Karpas-422 (cell line): ENCODE measurements at regions not wholly inside any gene's neighbourhood (a gene's known extent, or its start where the extent isn't known, plus 50 kb on each side); places are given as distances from the start of the nearest gene placed in this dataset.

Experiments used
- DNase-seq: peaks from one replicate; pipeline ENCODE4 v3.0.0-alpha.2; 2015
- H2AFZ ChIP-seq: fragments of 200-600 bp; sonication (generic); 2 replicates; pipeline ENCODE4 v1.6.1; 2014; ENCODE audit warnings: antibody characterized with exemption, low read length, mixed read lengths
- H3K27ac ChIP-seq: fragments of 200-600 bp; sonication (generic); 2 replicates; pipeline ENCODE4 v1.5.1; 2014; ENCODE audit warnings: mild to moderate bottlenecking, low read length, moderate library complexity
- H3K27me3 ChIP-seq: fragments of 200-600 bp; sonication (generic); 2 replicates; pipeline ENCODE4 v1.6.1; 2014; ENCODE audit warnings: low read length, mixed read lengths
- H3K36me3 ChIP-seq: fragments of 200-600 bp; sonication (generic); 2 replicates; pipeline ENCODE4 v1.6.1; 2014; ENCODE audit warnings: low read length, mixed read lengths; ENCODE audit not compliant: insufficient read depth
- H3K4me1 ChIP-seq: fragments of 200-600 bp; sonication (generic); 2 replicates; pipeline ENCODE4 v1.6.1; 2014; ENCODE audit warnings: mild to moderate bottlenecking, low read length, mixed read lengths
- H3K4me2 ChIP-seq: fragments of 200-600 bp; sonication (generic); 2 replicates; pipeline ENCODE4 v1.6.1; 2014; ENCODE audit warnings: low read length, low read depth, mild to moderate bottlenecking; ENCODE audit not compliant: poor library complexity, severe bottlenecking
- H3K4me3 ChIP-seq: fragments of 200-600 bp; sonication (generic); 2 replicates; pipeline ENCODE4 v1.5.1; 2014; ENCODE audit warnings: mild to moderate bottlenecking, antibody characterized with exemption, low read length, mixed read lengths
- H3K79me2 ChIP-seq: fragments of 200-600 bp; sonication (generic); 2 replicates; pipeline ENCODE4 v1.6.1; 2014; ENCODE audit warnings: mild to moderate bottlenecking, low read length, mixed read lengths
- H3K9ac ChIP-seq: fragments of 200-600 bp; sonication (generic); 2 replicates; pipeline ENCODE4 v1.6.0; 2014; ENCODE audit warnings: low read length
- H3K9me2 ChIP-seq: fragments of 200-600 bp; sonication (generic), shearing (Covaris generic); replicated peaks from 2 replicates; pipeline ENCODE4 v1.6.0; 2014; ENCODE audit warnings: mild to moderate bottlenecking, low read length, moderate library complexity; ENCODE audit not compliant: insufficient read depth
- H3K9me3 ChIP-seq: fragments of 300-700, 200-600 bp; sonication (generic); 2 replicates; pipeline ENCODE4 v1.6.1; 2014; ENCODE audit warnings: low read length, mixed read lengths
- H4K20me1 ChIP-seq: fragments of 200-600 bp; sonication (generic); 2 replicates; pipeline ENCODE4 v1.6.1; 2014; ENCODE audit warnings: mild to moderate bottlenecking, antibody characterized with exemption, low read length, low read depth; ENCODE audit not compliant: insufficient read depth

DNA sequence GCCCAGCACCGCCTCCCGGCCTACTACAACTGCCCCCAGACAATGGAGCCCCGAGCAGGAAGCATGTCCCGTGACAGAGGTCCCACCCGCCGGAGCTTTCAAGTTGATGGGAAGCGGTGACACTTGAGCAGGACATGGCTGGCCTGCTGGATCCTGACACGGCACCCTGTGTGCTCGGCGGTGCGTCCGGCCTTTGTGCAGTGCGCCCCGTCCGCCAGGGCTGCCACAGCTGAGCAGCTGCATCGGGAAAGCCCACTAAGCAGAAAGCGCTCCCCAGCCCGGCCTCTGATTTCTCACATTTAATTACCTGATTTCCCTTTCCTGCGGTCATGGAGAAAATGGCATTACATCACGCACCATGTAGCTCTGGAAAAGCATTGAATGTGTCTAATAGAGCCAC, 611.9 kb downstream of the IRX1 start:
- Histone ChIP-seq H3K27ac (no peak overlapping the region), H3K36me3 (no peaks in the 10 kb centered on the region), H3K4me3 (no peak overlapping the region), H3K4me2 (no peak overlapping the region), H3K4me1 (no peaks in the 10 kb centered on the region), H3K27me3 (no peaks in the 10 kb centered on the region), H2AFZ (no peak overlapping the region), H4K20me1 (no peaks in the 10 kb centered on the region), H3K9ac (no peak overlapping the region), H3K9me3 (peaks cover 8% of the 10 kb centered on the region; the same call in 1 of the 2 replicates), H3K9me2 (no peaks in the 10 kb centered on the region), H3K79me2 (no peaks in the 10 kb centered on the region)
- DNase-seq: no peak

DNA sequence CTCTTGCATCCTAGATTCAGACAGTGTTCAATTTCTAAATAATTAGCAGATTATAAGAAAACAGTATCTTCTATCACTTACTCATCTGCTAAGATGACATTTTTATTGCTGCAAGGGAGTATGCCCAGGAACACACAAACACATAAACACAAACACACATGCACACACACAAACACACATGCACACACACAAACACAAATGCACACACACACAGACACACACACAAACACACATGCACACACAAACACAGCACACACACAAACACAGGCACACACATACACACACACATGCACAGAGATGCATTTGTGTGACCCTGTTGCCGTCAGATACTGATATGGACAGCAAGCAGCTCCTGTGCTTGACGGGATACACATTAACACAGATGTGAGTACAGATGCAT, 612.9 kb downstream of the IRX1 start:
- Histone ChIP-seq H4K20me1 (no peaks in the 10 kb centered on the region), H3K27ac (no peak overlapping the region), H3K4me2 (no peak overlapping the region), H3K4me3 (no peak overlapping the region), H3K79me2 (no peaks in the 10 kb centered on the region), H3K9me3 (peaks cover 8% of the 10 kb centered on the region; the same call in 1 of the 2 replicates), H3K4me1 (no peaks in the 10 kb centered on the region), H3K9me2 (no peaks in the 10 kb centered on the region), H3K36me3 (no peaks in the 10 kb centered on the region), H3K27me3 (no peaks in the 10 kb centered on the region), H3K9ac (no peak overlapping the region), H2AFZ (no peak overlapping the region)
- no peak for DNase-seq

DNA sequence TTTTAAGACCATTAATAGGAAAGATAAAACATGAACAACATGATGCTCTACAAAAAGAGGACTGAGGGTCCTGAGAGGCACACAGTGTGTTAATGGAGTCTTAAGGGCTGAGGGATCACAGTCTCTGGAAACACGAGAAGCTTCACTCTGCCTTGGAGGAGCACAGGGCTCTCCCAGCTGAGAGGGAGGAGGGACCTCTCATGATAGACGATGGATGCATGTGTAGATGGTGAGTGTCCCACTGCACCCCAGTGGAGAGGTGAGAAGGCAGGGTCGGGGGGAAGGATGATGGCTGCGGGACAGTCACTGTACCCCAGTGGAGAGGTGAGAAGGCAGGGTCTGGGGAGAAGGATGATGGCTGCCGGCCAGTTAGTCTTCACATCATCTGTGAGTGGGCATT, 613.4 kb downstream of the IRX1 start:
- H3K27me3 ChIP-seq: no peaks in the 10 kb centered on the region
- H2AFZ ChIP-seq: no peak overlapping the region
- H4K20me1 ChIP-seq: no peaks in the 10 kb centered on the region
- H3K4me2 ChIP-seq: no peak overlapping the region
- no peaks in the 10 kb centered on the region for H3K79me2 ChIP-seq
- H3K9me2 ChIP-seq: no peaks in the 10 kb centered on the region
- H3K36me3 ChIP-seq: no peaks in the 10 kb centered on the region
- no peak for DNase-seq
- H3K9me3 ChIP-seq: peaks cover 8% of the 10 kb centered on the region; the same call in 1 of the 2 replicates
- H3K27ac ChIP-seq: no peak overlapping the region
- no peak overlapping the region for H3K9ac ChIP-seq
- H3K4me1 ChIP-seq: no peaks in the 10 kb centered on the region
- H3K4me3 ChIP-seq: no peak overlapping the region

DNA sequence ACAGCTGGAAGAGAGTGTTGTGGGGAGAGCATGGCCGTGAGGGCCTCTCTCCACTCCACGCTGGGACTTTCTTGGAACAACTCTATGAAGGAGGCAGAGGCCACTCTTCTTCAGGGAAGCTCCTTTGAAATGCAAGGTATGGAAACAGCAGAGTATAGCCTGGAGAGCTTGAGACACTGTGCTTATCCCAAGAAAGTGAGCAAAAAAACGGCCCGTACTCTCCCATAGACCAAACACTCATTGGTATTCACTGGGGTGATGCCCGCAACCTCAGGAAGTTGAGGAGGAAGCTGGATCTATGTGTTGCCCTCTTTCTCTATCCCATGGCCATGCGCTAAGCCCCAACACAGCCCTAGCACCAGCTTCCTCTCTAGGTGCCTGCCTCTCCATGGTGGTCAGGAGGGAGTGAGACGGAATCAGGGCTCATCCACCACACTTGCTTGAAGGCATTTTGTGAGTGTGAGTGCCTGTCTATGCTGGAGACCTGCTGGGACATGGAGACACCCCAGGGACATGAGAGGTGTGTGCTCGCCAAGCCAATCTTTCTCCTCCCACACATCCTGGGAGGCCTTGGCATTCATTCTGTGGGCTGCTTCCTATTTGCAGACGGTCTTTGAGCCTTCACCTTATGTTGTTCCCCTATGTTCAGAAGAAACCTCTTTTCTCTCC, 616.6 kb downstream of the IRX1 start:
- Histone ChIP-seq H3K4me2 (no peak overlapping the region), H3K9me2 (no peaks in the 10 kb centered on the region), H3K79me2 (no peaks in the 10 kb centered on the region), H4K20me1 (no peaks in the 10 kb centered on the region), H3K27me3 (no peaks in the 10 kb centered on the region), H3K9me3 (peaks cover 9% of the 10 kb centered on the region; the same call in 1 of the 2 replicates), H3K9ac (no peak overlapping the region), H3K36me3 (no peaks in the 10 kb centered on the region), H2AFZ (no peak overlapping the region), H3K4me3 (no peak overlapping the region), H3K27ac (no peak overlapping the region), H3K4me1 (no peaks in the 10 kb centered on the region)
- no peak for DNase-seq

DNA sequence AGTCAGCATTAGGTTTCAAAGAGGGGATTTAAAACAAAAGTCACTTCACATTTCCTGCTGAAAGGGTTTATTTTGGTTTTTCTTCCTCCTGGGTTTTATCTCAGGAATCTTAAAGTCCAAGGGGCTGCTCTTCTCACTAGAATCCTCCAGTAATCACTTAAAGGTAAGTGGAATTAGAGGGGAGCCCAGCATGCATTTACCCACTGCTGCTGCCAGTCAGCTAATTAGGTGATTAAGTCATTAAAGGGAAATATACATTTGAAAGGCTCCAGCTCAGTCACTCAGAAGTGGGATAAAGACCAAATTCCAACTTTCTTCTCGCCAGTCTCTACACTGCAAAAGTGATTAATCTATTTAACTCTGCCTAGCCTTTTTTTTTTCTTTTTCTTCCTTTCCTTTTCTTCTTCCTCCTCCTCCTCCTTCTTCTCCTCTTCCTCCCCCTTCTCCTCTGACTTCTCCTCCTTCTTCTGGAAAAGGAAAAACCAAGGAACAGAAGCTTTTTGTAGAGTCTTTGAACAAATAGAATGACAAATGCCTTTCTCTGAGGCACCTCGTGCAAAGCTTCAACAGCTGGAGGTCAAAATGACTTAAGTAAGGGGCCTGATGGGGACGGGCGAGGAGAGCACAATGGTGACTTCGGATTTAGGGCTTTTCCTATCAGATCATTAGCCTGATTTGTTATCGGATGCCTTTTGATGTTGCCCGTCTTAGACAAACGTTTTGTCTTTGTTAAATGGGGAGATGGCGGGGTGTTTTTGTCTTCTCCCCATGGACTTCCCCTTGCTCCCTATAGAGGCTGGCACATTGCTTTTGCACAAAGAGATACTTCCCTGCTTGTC, 617.6 kb downstream of the IRX1 start:
- H3K9me2 ChIP-seq: no peaks in the 10 kb centered on the region
- no peak for DNase-seq
- H3K36me3 ChIP-seq: no peaks in the 10 kb centered on the region
- H3K27me3 ChIP-seq: no peaks in the 10 kb centered on the region
- no peaks in the 10 kb centered on the region for H4K20me1 ChIP-seq
- no peak overlapping the region for H3K9ac ChIP-seq
- H3K4me2 ChIP-seq: no peak overlapping the region
- no peak overlapping the region for H3K4me3 ChIP-seq
- no peak overlapping the region for H2AFZ ChIP-seq
- H3K79me2 ChIP-seq: no peaks in the 10 kb centered on the region
- peaks cover 19% of the 10 kb centered on the region; the same call in 1 of the 2 replicates for H3K9me3 ChIP-seq
- H3K4me1 ChIP-seq: no peaks in the 10 kb centered on the region
- H3K27ac ChIP-seq: no peak overlapping the region

DNA sequence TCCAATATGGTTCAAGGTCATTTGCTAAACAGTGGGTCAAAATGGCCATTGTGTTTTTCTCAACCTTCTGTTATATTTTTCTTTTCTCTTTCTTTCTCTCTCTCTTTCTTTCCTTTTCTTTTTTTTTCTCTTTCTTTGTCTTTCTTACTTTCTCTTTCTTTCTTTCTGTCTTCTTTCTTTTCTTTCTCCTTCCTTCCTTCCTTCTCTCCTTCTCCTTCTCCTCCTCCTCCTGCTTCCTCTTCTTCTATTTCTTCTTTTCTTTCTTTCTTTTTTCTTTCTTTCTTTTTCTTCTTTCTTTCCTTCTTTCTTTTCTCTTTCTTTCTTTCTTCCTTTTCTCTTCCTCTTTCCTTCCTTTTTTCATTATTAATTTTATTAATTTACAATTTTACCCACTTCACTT, 619.5 kb downstream of the IRX1 start:
- H3K4me3 ChIP-seq: no peak overlapping the region
- H3K9me3 ChIP-seq: peaks cover 21% of the 10 kb centered on the region; the same call in 1 of the 2 replicates
- H3K36me3 ChIP-seq: no peaks in the 10 kb centered on the region
- DNase-seq: no peak
- H3K4me1 ChIP-seq: no peaks in the 10 kb centered on the region
- no peak overlapping the region for H2AFZ ChIP-seq
- no peaks in the 10 kb centered on the region for H3K9me2 ChIP-seq
- no peak overlapping the region for H3K9ac ChIP-seq
- no peaks in the 10 kb centered on the region for H3K79me2 ChIP-seq
- H3K27me3 ChIP-seq: no peaks in the 10 kb centered on the region
- H4K20me1 ChIP-seq: no peaks in the 10 kb centered on the region
- no peak overlapping the region for H3K4me2 ChIP-seq
- no peak overlapping the region for H3K27ac ChIP-seq

DNA sequence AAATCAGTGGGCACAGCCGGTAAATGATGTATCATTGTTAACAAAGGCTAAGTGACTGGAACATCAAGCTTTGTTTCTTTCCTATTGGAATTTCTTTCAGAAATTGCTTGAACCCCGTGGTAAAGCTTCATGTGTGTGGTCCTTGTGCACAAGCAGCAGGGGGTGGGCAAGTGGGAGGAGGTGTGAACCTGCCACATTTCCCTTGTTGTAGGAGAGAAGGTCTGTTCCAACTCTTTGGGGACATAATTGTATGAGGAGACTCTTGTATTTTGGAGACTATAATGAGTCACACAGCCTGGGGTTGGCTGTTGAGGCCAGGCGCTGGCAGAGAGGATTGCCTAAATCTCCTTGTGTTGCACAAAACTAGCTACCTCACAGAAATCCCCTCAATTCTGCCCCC, 620.5 kb downstream of the IRX1 start:
- Histone ChIP-seq H3K4me1 (no peaks in the 10 kb centered on the region), H2AFZ (no peak overlapping the region), H3K9ac (no peak overlapping the region), H3K27me3 (no peaks in the 10 kb centered on the region), H3K9me2 (no peaks in the 10 kb centered on the region), H3K9me3 (peaks cover 23% of the 10 kb centered on the region; the same call in 1 of the 2 replicates), H3K27ac (no peak overlapping the region), H3K36me3 (no peaks in the 10 kb centered on the region), H3K4me3 (no peak overlapping the region), H4K20me1 (no peaks in the 10 kb centered on the region), H3K4me2 (no peak overlapping the region), H3K79me2 (no peaks in the 10 kb centered on the region)
- no peak for DNase-seq

DNA sequence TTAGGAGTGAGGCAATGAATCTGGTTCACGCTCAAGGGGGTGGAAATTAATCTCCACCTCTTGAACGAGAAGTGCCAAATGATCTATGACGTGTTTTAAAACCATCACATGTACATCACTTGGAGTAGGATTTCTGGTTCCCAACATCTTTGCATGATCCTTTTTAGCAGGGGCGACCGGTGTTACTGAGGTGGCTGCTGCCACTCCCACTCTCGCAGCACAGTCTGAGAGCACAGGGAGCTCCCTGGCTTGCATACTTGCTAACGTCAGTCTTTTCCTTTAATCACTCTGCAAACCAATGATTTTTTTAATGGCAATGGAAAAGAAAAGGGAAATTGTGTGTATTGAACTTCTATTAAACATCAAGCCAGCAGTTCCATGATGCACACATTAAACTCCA, 624.4 kb downstream of the IRX1 start:
- no peaks in the 10 kb centered on the region for H4K20me1 ChIP-seq
- peaks cover 23% of the 10 kb centered on the region for H3K9me3 ChIP-seq
- no peaks in the 10 kb centered on the region for H3K27me3 ChIP-seq
- DNase-seq: no peak
- H3K9ac ChIP-seq: no peak overlapping the region
- no peaks in the 10 kb centered on the region for H3K79me2 ChIP-seq
- no peak overlapping the region for H3K4me2 ChIP-seq
- H3K4me1 ChIP-seq: no peaks in the 10 kb centered on the region
- no peaks in the 10 kb centered on the region for H3K9me2 ChIP-seq
- no peak overlapping the region for H3K4me3 ChIP-seq
- no peak overlapping the region for H3K27ac ChIP-seq
- H2AFZ ChIP-seq: no peak overlapping the region
- no peaks in the 10 kb centered on the region for H3K36me3 ChIP-seq
